ENCODE measurements at regions not wholly inside any gene's neighbourhood (a gene's known extent, or its start where the extent isn't known, plus 50 kb on each side); places are given as distances from the start of the nearest gene placed in this dataset.

DNA sequence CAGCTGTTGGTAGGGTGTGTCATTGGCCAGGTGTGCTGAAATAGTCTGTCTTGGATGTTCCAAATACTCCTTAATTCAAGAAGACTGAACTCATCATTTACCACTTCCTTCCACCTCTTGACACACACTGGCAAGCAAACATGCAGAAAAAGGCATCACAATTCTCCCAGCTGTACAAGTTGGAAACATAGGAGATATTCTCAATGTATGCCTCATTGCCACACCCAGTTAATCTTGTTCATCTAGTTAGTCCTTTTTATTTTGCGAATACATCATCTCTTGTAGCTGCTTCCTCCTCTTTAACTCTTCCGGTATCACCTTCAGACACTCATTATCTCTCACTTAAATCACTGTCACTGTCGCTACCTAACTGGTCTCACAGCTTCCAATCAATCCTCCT, 75.1 kb upstream of the GOT2 start:
- TF ChIP-seq CTCF (IDR thresholded peaks at IDR 0.05) (no peak), POLR2A (IDR thresholded peaks at IDR 0.05) (no peak), POLR2AphosphoS5 (IDR thresholded peaks at IDR 0.05) (no peak)

Data from prostate gland (tissue), 2 donors.